Calu3 (cell line): ENCODE measurements at regions not wholly inside any gene's neighbourhood (a gene's known extent, or its start where the extent isn't known, plus 50 kb on each side); places are given as distances from the start of the nearest gene placed in this dataset.

ENCODE experiments used
- BruUV-seq: library from RNA; stranded (reverse); fragments of 400-500 nt; replicated peaks from 2 replicates; lab custom pipeline; 2021; lab: Mats Ljungman, UMichigan
- CTCF ChIA-PET: fragments of 300-600 bp; sonication (Branson Sonifier 250); formaldehyde crosslinking; loops from one replicate; lab custom pipeline; 2022; ENCODE audit warnings: antibody characterized with exemption; lab: Charles Lee
- DNase-seq: peaks from one replicate; pipeline ENCODE4 v3.0.0; 2022
- H3K27ac Mint-ChIP-seq: one replicate; pipeline ENCODE4 v1.8.0; 2022; ENCODE audit warnings: mixed read lengths; ENCODE audit not compliant: unreplicated experiment
- H3K27me3 Mint-ChIP-seq: one replicate; pipeline ENCODE4 v1.8.0; 2022; ENCODE audit warnings: mixed read lengths; ENCODE audit not compliant: unreplicated experiment
- H3K36me3 Mint-ChIP-seq: one replicate; pipeline ENCODE4 v1.8.0; 2022; ENCODE audit warnings: mild to moderate bottlenecking, moderate library complexity, mixed read lengths; ENCODE audit not compliant: insufficient read depth, unreplicated experiment
- H3K4me1 Mint-ChIP-seq: one replicate; pipeline ENCODE4 v1.8.0; 2022; ENCODE audit warnings: mild to moderate bottlenecking, low read depth, mixed read lengths; ENCODE audit not compliant: unreplicated experiment
- H3K4me3 Mint-ChIP-seq: one replicate; pipeline ENCODE4 v1.8.0; 2022; ENCODE audit warnings: mild to moderate bottlenecking, low read depth, moderate library complexity, mixed read lengths; ENCODE audit not compliant: unreplicated experiment
- H3K9me3 Mint-ChIP-seq: one replicate; pipeline ENCODE4 v1.8.0; 2022; ENCODE audit warnings: low read depth, mixed read lengths; ENCODE audit not compliant: unreplicated experiment
- intact Hi-C: fragments of 100-400 bp; cut with micrococcal nuclease; formaldehyde crosslinking; loops from one replicate; pipeline ENCODE4 v1.10.0; 2022; ENCODE audit not compliant: unreplicated experiment
- TF ChIP-seq, protein P1 (sequence below): fragments of 200-600 bp; IDR thresholded peaks from one replicate; pipeline ENCODE4 v1.8.0; 2022; ENCODE audit warnings: antibody characterized with exemption; ENCODE audit not compliant: unreplicated experiment

DNA sequence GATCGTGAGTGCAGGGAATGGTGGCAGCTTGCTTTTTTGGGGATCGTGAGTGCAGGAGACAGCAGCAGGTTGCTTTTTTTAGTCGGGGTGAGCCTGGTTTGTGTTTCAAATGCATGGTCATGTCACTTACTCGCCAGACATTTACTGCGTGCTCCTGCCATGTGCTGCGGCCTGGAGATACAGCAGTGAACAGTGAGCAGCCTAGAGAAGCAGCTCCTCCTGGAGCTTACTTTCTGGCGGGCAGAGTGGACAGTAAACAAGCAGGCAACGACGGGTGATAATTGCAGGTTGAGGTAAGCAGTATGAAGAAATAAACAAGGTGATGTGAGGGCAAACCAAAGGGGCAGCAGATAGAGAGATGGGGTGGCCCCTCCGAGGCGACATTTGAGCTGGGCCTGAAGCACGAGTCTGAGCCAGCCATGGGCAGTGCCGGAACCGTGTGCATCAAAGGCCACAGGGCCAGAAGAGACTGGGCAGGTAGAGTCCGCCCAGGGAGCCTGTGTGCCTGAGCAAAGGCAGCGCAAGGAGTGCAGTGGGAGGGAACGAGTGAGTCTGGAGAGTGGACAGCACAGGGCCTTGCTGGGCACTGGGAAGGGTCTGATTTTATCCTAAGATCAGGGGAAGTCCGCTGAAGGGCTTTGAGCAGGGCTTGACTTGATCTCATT lies 57.3 kb upstream of the RASA2 start:
- H3K27ac Mint-ChIP-seq: no peak overlapping the region
- CTCF ChIA-PET: no interaction called here
- intact Hi-C loops: no loop called here

DNA sequence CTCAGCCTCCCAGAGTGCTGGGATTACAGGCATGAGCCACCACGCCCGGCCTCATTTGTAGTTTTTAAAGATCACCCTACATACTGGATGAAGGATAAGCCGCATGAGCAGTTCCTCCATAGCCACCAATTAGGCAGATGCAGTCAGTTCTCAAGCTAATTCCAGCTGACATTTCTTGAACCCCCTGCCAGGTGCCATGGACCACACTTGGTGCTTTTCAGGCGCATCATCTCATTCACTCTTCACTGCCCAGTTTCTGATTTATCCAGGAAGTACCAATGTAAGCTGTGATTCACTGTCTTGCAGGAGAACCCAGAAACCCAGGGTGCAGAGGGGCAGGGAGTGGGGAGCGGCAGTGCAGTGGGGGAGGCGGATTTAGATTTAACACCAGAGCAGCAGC lies 56.5 kb upstream of the RASA2 start:
- H3K36me3 Mint-ChIP-seq: peaks cover 23% of the 10 kb centered on the region
- H3K27me3 Mint-ChIP-seq: no peaks in the 10 kb centered on the region
- no peak for DNase-seq
- no peaks in the 10 kb centered on the region for H3K9me3 Mint-ChIP-seq
- CTCF ChIA-PET: no interaction called here
- H3K4me1 Mint-ChIP-seq: peaks cover 26% of the 10 kb centered on the region
- intact Hi-C loops: no loop called here
- TF ChIP-seq, protein P1, sequence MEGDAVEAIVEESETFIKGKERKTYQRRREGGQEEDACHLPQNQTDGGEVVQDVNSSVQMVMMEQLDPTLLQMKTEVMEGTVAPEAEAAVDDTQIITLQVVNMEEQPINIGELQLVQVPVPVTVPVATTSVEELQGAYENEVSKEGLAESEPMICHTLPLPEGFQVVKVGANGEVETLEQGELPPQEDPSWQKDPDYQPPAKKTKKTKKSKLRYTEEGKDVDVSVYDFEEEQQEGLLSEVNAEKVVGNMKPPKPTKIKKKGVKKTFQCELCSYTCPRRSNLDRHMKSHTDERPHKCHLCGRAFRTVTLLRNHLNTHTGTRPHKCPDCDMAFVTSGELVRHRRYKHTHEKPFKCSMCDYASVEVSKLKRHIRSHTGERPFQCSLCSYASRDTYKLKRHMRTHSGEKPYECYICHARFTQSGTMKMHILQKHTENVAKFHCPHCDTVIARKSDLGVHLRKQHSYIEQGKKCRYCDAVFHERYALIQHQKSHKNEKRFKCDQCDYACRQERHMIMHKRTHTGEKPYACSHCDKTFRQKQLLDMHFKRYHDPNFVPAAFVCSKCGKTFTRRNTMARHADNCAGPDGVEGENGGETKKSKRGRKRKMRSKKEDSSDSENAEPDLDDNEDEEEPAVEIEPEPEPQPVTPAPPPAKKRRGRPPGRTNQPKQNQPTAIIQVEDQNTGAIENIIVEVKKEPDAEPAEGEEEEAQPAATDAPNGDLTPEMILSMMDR: no peak
- no TSS peak for BruUV-seq
- H3K27ac Mint-ChIP-seq: no peak overlapping the region
- H3K4me3 Mint-ChIP-seq: no peak overlapping the region

More for the DNA sequence above, 57.3 kb upstream of the RASA2 start:
- H3K4me1 Mint-ChIP-seq: peaks cover 26% of the 10 kb centered on the region
- no peak overlapping the region for H3K4me3 Mint-ChIP-seq
- H3K9me3 Mint-ChIP-seq: no peaks in the 10 kb centered on the region
- H3K36me3 Mint-ChIP-seq: peaks cover 23% of the 10 kb centered on the region
- BruUV-seq: no TSS peak
- H3K27me3 Mint-ChIP-seq: no peaks in the 10 kb centered on the region
- DNase-seq: no peak
- TF ChIP-seq, protein P1: no peak

DNA sequence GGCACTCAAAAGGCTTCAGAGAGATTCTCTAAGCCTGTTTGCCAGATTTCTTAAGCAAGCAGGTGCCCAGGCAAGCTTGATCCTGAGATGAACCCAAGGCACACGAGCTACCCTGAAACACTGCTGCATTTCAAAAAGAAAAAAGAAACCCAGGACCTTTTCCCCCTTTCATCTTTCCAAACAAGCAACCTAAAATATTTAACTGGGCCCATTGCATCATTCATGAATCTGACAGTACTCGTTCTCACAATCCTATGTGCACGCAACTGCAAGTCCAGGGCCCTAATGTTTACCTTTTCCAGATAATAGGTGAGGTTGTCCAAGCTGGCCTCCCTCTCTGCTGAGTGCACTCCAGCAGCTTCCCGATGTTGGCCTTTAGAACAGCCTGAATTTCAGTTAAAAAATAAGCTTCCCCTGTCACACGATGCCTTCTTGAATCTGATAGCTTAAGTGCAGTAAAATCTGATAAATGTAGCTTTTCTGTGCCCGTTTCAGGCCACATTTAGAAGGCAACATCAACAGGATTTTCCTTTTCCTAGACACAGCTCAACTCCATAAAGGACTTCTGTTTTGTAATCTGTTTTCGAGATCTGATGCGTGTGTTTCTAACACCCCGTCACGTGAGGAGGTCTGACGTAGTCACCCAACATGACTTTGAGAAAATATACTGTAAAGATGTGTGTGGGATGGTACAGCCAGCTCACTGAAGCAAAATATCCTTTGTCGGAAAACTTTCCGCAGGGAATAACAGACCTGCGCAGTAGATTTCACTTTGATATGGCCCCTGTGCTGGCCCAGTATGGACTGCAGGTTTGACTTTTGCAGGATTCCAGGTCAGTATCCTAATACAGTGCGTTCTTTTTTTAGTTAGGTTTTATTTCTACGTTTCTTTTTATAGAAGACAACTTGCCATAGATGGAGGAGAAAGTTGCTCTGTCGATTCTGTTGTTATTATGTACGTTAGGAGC lies 55.1 kb upstream of the RASA2 start:
- intact Hi-C loops: no loop called here
- BruUV-seq: no TSS peak
- H3K27ac Mint-ChIP-seq: no peak overlapping the region

DNA sequence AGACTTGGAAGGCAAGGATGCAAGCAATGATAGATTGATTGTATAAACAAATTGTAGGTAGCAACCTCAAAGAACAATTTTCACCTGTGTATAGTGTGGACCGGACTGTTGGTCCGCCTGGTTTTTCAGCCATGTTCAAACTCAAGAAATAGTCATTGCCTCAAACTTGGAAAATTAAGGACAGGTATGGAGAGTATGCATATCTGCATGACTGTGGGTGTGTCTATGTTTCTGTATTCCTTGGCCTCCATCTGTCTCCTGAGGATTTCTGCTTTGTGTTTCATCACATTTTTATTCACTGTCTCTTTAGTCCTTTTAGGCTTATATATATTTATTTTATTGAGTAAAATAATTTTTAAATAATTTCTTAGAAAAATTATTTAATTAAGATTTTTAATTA lies 53.9 kb upstream of the RASA2 start:
- no peaks in the 10 kb centered on the region for H3K27me3 Mint-ChIP-seq
- TF ChIP-seq, protein P1: no peak
- H3K9me3 Mint-ChIP-seq: no peaks in the 10 kb centered on the region
- no TSS peak for BruUV-seq
- CTCF ChIA-PET: no interaction called here
- H3K27ac Mint-ChIP-seq: no peak overlapping the region
- no peak for DNase-seq
- peaks cover 16% of the 10 kb centered on the region for H3K36me3 Mint-ChIP-seq
- no peak overlapping the region for H3K4me3 Mint-ChIP-seq
- intact Hi-C loops: no loop called here
- peaks cover 28% of the 10 kb centered on the region for H3K4me1 Mint-ChIP-seq

More for the DNA sequence above, 55.1 kb upstream of the RASA2 start:
- H3K4me3 Mint-ChIP-seq: no peak overlapping the region
- CTCF ChIA-PET: interaction anchor here (0.7 kb wide), 2 partner anchors 10 to 23 kb away, joined by 3 to 5 read pairs; no protein-coding TSS in a partner anchor
- H3K27me3 Mint-ChIP-seq: no peaks in the 10 kb centered on the region
- H3K4me1 Mint-ChIP-seq: peaks cover 22% of the 10 kb centered on the region
- no peak for DNase-seq
- TF ChIP-seq, protein P1: no peak
- no peaks in the 10 kb centered on the region for H3K9me3 Mint-ChIP-seq
- peaks cover 24% of the 10 kb centered on the region for H3K36me3 Mint-ChIP-seq
